ENCODE measurements at regions not wholly inside any gene's neighbourhood (a gene's known extent, or its start where the extent isn't known, plus 50 kb on each side); places are given as distances from the start of the nearest gene placed in this dataset.

GRCh38 chr6:167731731-167732422, 94.8 kb upstream of the AFDN start:
- Histone ChIP-seq H3K36me3 (ENCODE audit: insufficient read depth, low read length) (no peaks in the 10 kb centered on the region), H3K4me2 (ENCODE audit: low read length) (no peak overlapping the region), H3K9ac (ENCODE audit: low read length) (no peak overlapping the region), H4K20me1 (ENCODE audit: insufficient read depth) (no peaks in the 10 kb centered on the region), H3K9me3 (ENCODE audit: low read length) (no peaks in the 10 kb centered on the region), H3K4me3 (ENCODE audit: low read length) (no peak overlapping the region), H3K27ac (ENCODE audit: low read length) (no peak overlapping the region), H3K79me2 (replicated peaks; ENCODE audit: insufficient read depth, low read length) (no peaks in the 10 kb centered on the region), H2AFZ (ENCODE audit: low read depth, low read length) (no peak overlapping the region), H3F3A (ENCODE audit: insufficient read depth, low read length, poor library complexity, severe bottlenecking) (no peaks in the 10 kb centered on the region), H3K9me2 (ENCODE audit: insufficient read depth, low read length) (no peaks in the 10 kb centered on the region), H3K27me3 (ENCODE audit: insufficient read depth, low read depth, low read length) (no peaks in the 10 kb centered on the region)
- TF ChIP-seq EZH2 (IDR thresholded peaks at IDR 0.05; ENCODE audit: borderline replicate concordance, insufficient read depth, low read length, poor library complexity, severe bottlenecking): no peak
- no peak for TF ChIP-seq RAD21 (conservative IDR thresholded peaks at IDR 0.05)
- TF ChIP-seq MXI1 (conservative IDR thresholded peaks at IDR 0.05; ENCODE audit: poor library complexity, severe bottlenecking): no peak
- TF ChIP-seq CTCF (IDR thresholded peaks at IDR 0.05; ENCODE audit: poor library complexity, severe bottlenecking): no peak
- no peak for TF ChIP-seq REST (IDR thresholded peaks at IDR 0.05; ENCODE audit: borderline replicate concordance)
- no peak for TF ChIP-seq SMC3 (conservative IDR thresholded peaks at IDR 0.05; ENCODE audit: poor library complexity)
- TF ChIP-seq TAF1 (IDR thresholded peaks at IDR 0.05; ENCODE audit: low read depth): no peak
- no peak for TF ChIP-seq POLR2AphosphoS5 (IDR thresholded peaks at IDR 0.05)
- TF ChIP-seq EP300 (conservative IDR thresholded peaks at IDR 0.05; ENCODE audit: poor library complexity, severe bottlenecking): no peak

- Histone ChIP-seq H3K27ac (ENCODE audit: low read length) (no peak overlapping the region), H3K36me3 (ENCODE audit: insufficient read depth, low read length) (no peaks in the 10 kb centered on the region), H3K4me2 (ENCODE audit: low read length) (no peak overlapping the region), H3K9me3 (ENCODE audit: low read length) (no peaks in the 10 kb centered on the region), H3K9me2 (ENCODE audit: insufficient read depth, low read length) (no peaks in the 10 kb centered on the region), H3F3A (ENCODE audit: insufficient read depth, low read length, poor library complexity, severe bottlenecking) (no peaks in the 10 kb centered on the region), H3K27me3 (ENCODE audit: insufficient read depth, low read depth, low read length) (no peaks in the 10 kb centered on the region), H3K4me3 (ENCODE audit: low read length) (no peak overlapping the region), H3K79me2 (replicated peaks; ENCODE audit: insufficient read depth, low read length) (no peaks in the 10 kb centered on the region), H3K9ac (ENCODE audit: low read length) (no peak overlapping the region), H4K20me1 (ENCODE audit: insufficient read depth) (no peaks in the 10 kb centered on the region), H2AFZ (ENCODE audit: low read depth, low read length) (no peak overlapping the region)
- TF ChIP-seq POLR2AphosphoS5 (IDR thresholded peaks at IDR 0.05): no peak
- TF ChIP-seq REST (IDR thresholded peaks at IDR 0.05; ENCODE audit: borderline replicate concordance): no peak
- no peak for TF ChIP-seq TAF1 (IDR thresholded peaks at IDR 0.05; ENCODE audit: low read depth)
- TF ChIP-seq CTCF (IDR thresholded peaks at IDR 0.05; ENCODE audit: poor library complexity, severe bottlenecking): no peak
- TF ChIP-seq EZH2 (IDR thresholded peaks at IDR 0.05; ENCODE audit: borderline replicate concordance, insufficient read depth, low read length, poor library complexity, severe bottlenecking): no peak
- no peak for TF ChIP-seq MXI1 (conservative IDR thresholded peaks at IDR 0.05; ENCODE audit: poor library complexity, severe bottlenecking)
- TF ChIP-seq EP300 (conservative IDR thresholded peaks at IDR 0.05; ENCODE audit: poor library complexity, severe bottlenecking): no peak
- TF ChIP-seq RAD21 (conservative IDR thresholded peaks at IDR 0.05): no peak
- TF ChIP-seq SMC3 (conservative IDR thresholded peaks at IDR 0.05; ENCODE audit: poor library complexity): no peak
Observed at GRCh38 chr6:167733740-167734661, 92.7 kb upstream of the AFDN start.
